Esophagus squamous epithelium (tissue), 5 donors: ENCODE measurements at regions not wholly inside any gene's neighbourhood (a gene's known extent, or its start where the extent isn't known, plus 50 kb on each side); places are given as distances from the start of the nearest gene placed in this dataset.
"Not testable (repeated sequence)": the region's sequence is repeated elsewhere in the genome, so short reads cannot be mapped to it uniquely, and the experiment has no call there.

Source experiments
- DNase-seq: peaks from one replicate; lab custom pipeline; 2025; lab: John Stamatoyannopoulos, UW
- H3K27ac ChIP-seq, 4 donors: fragments of 200-600 bp; sonication (generic); one replicate each; pipeline ENCODE4 v1.5.1; 2016 to 2019; ENCODE audit warnings: mild to moderate bottlenecking in 1 of 4
- H3K27me3 ChIP-seq, 4 donors: fragments of 200-600 bp; sonication (generic); 1 replicate in 3 of 4; 2 replicates in 1 of 4; pipeline versions ENCODE4 v1.5.1 to v1.6.0; 2017 to 2021; ENCODE audit warnings: antibody characterized with exemption in 1 of 4
- H3K36me3 ChIP-seq, 3 donors: fragments of 200-600 bp; sonication (generic); one replicate each; pipeline ENCODE4 v1.5.1; 2016 to 2019
- H3K4me1 ChIP-seq, 3 donors: fragments of 200-600 bp; sonication (generic); one replicate each; pipeline ENCODE4 v1.5.1; 2017 to 2019
- H3K4me3 ChIP-seq, 4 donors: fragments of 200-600 bp; sonication (generic); 1 replicate in 3 of 4; 2 replicates in 1 of 4; pipeline ENCODE4 v1.5.1; 2016 to 2019; ENCODE audit warnings: mild to moderate bottlenecking in 2 of 4, moderate library complexity in 1 of 4
- H3K9me3 ChIP-seq, 3 donors: fragments of 200-600 bp; sonication (generic); one replicate each; pipeline ENCODE4 v1.5.1; 2016 to 2019
- POLR2A ChIP-seq, 4 donors: fragments of 450-650 bp; IDR thresholded peaks; one replicate each; pipeline ENCODE4 v1.6.1; 2017; ENCODE audit warnings: antibody characterized with exemption in 4 of 4, mild to moderate bottlenecking in 4 of 4, moderate library complexity in 3 of 4
- WGBS, 2 donors: methylation state at CpG; one replicate each; pipeline ENCODE4 v1.1.5; 2018; 5-methylcytosine and 5-hydroxymethylcytosine counted together
- intact Hi-C: fragments of 100-400 bp; cut with DNase I; formaldehyde crosslinking; loops from one replicate; pipeline ENCODE4 v1.15.0; 2022
- TF ChIP-seq, protein P1 (sequence below), 6 experiments: fragments of 450-650 bp in 4 of 6; fragments of 200-600 bp in 2 of 6; sonication (generic) in 2 of 6; IDR thresholded peaks; one replicate each; pipeline ENCODE4 v1.5.1; 2016 to 2019; ENCODE audit warnings: antibody characterized with exemption in 6 of 6, mild to moderate bottlenecking in 4 of 6, moderate library complexity in 4 of 6
- donor health status: DM: yes; HTN: yes; CAD: no.

DNA sequence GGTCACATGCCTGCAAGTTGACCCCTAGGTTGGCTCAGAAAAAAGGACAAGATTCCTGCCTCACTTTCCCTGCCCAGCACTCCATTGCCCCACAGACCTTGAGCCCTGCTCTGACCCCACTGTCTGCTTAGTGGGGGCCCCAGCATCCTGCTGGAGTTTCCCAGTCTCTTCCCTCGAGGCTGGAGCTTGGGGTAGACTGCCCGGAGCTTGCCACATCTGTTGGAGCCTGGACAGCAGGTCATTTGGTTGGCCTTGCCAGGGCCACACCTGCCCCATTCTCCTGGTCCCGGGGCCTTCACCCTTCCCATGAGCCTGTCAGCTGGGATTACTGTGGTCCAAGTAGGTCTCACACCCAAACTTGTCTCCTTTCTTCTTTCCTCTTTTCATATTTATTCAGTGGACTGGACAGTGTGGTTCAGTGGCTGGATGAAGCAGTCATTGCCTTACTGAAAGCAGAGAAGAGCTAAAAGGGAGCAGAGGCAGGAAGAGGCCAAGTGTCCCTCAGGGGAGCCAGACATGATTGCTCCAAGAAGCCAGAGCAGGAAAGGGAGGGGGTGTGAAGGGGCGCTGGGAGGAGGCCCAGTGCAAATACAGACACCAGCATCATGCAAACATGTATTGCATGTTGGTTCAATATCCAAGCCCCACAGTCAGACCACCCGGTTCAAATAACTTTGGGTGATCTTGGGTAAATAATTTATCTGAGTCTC is 56.2 kb upstream of the CACUL1 start:
- H3K36me3 ChIP-seq: no peaks in the 10 kb centered on the region
- no peak overlapping the region for H3K27ac ChIP-seq
- peaks cover 0 to 6% (median 0%) of the 10 kb centered on the region in 4 donors for H3K27me3 ChIP-seq
- no peak for TF ChIP-seq POLR2A (IDR thresholded peaks at IDR 0.05)
- TF ChIP-seq, protein P1, sequence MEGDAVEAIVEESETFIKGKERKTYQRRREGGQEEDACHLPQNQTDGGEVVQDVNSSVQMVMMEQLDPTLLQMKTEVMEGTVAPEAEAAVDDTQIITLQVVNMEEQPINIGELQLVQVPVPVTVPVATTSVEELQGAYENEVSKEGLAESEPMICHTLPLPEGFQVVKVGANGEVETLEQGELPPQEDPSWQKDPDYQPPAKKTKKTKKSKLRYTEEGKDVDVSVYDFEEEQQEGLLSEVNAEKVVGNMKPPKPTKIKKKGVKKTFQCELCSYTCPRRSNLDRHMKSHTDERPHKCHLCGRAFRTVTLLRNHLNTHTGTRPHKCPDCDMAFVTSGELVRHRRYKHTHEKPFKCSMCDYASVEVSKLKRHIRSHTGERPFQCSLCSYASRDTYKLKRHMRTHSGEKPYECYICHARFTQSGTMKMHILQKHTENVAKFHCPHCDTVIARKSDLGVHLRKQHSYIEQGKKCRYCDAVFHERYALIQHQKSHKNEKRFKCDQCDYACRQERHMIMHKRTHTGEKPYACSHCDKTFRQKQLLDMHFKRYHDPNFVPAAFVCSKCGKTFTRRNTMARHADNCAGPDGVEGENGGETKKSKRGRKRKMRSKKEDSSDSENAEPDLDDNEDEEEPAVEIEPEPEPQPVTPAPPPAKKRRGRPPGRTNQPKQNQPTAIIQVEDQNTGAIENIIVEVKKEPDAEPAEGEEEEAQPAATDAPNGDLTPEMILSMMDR (IDR thresholded peaks at IDR 0.05): no peak
- WGBS, 2 donors: 59 to 71% methylated on average over 5 of the region's 5 CpGs
- no peak for DNase-seq
- H3K4me1 ChIP-seq: no peaks in the 10 kb centered on the region
- intact Hi-C loops: no loop called here
- H3K9me3 ChIP-seq: no peaks in the 10 kb centered on the region
- H3K4me3 ChIP-seq: no peak overlapping the region

DNA sequence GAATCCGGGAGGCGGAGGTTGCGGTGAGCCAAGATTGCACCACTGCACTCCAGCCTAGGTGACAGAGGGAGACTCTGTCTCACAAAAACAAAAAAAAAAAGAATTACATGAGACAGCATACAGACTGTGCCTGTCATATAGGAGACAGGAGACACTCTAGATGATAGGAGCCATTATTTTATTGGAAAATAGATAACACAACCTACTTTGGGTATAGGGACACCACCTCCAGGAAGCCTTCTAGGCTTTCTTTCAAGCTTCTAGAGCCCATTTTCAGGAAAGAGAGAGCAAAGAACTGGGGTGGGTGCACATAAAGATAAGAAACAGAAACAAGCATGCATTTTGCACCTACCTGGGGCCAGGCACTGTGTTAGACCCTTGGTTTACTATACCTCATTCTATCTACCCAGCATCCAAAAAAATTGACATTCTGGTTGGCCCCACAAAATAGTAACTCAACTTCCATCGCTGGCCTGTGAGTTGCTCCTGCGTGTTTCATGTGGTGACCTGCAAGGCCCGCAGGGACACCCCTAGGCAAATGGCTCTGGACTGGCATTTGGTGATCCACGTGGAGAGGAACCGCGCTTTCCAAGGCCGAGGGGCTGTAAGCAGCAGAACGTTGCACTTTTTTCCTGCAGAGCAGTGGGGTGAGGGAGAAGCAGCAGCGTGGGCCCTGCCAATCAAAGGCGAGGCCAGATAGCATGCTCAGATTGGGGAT is 57.1 kb upstream of the CACUL1 start:
- no peak overlapping the region for H3K4me3 ChIP-seq
- H3K9me3 ChIP-seq: no peaks in the 10 kb centered on the region
- peaks cover 0 to 3% (median 0%) of the 10 kb centered on the region in 3 donors for H3K4me1 ChIP-seq
- H3K27me3 ChIP-seq: peaks cover 0 to 6% (median 0%) of the 10 kb centered on the region in 4 donors
- H3K27ac ChIP-seq: no peak overlapping the region
- DNase-seq: no peak
- WGBS, 2 donors: 81 to 89% methylated on average over 4 to 10 of the region's 13 CpGs
- no peaks in the 10 kb centered on the region for H3K36me3 ChIP-seq
- intact Hi-C loops: no loop called here
- TF ChIP-seq, protein P1 (IDR thresholded peaks at IDR 0.05): no peak
- no peak for TF ChIP-seq POLR2A (IDR thresholded peaks at IDR 0.05)

DNA sequence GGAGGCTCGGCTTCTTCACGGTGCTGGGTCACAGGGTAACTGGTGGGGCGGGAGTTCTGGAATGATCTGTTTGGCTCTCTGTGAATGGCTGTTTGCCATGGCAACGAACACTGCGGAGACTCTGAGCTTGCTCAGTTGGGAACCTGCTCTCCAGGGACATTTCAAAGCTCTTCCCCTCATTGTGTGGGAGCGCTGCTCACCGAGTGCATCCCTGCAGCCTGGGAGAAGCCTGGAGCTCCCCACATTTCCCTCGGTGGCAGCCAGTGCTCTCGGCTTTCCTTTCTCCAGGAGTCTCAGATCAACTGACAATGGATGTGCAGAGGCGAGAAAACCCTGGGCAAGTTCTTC is 57.6 kb upstream of the CACUL1 start:
- Histone ChIP-seq H3K27me3 (peaks cover 0 to 6% (median 0%) of the 10 kb centered on the region in 4 donors), H3K27ac (no peak overlapping the region), H3K4me3 (no peak overlapping the region), H3K36me3 (no peaks in the 10 kb centered on the region), H3K9me3 (no peaks in the 10 kb centered on the region), H3K4me1 (peaks cover 0 to 5% (median 0%) of the 10 kb centered on the region in 3 donors)
- no peak for DNase-seq
- intact Hi-C loops: no loop called here
- no peak for TF ChIP-seq POLR2A (IDR thresholded peaks at IDR 0.05)
- TF ChIP-seq, protein P1 (IDR thresholded peaks at IDR 0.05): no peak
- WGBS, 2 donors: 40 to 89% methylated on average over 1 to 5 of the region's 10 CpGs

DNA sequence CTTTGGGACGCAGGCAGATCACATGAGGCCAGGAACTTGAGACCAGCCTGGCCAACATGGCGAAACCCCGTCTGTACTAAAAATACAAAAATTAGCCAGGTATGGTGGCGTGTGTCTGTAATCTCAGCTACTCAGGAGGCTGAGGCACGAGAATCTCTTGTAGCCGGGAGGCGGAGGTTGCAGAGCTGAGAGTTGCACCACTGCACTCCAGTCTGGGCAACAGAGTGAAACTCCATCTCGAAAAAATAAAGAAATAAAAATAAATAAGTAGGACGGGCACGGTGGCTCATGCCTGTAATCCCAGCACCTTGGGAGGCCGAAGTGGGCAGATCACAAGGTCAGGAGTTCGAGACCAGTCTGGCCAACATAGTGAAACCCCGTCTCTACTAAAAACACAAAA is 58.2 kb upstream of the CACUL1 start:
- not testable (repeated sequence) for DNase-seq

DNA sequence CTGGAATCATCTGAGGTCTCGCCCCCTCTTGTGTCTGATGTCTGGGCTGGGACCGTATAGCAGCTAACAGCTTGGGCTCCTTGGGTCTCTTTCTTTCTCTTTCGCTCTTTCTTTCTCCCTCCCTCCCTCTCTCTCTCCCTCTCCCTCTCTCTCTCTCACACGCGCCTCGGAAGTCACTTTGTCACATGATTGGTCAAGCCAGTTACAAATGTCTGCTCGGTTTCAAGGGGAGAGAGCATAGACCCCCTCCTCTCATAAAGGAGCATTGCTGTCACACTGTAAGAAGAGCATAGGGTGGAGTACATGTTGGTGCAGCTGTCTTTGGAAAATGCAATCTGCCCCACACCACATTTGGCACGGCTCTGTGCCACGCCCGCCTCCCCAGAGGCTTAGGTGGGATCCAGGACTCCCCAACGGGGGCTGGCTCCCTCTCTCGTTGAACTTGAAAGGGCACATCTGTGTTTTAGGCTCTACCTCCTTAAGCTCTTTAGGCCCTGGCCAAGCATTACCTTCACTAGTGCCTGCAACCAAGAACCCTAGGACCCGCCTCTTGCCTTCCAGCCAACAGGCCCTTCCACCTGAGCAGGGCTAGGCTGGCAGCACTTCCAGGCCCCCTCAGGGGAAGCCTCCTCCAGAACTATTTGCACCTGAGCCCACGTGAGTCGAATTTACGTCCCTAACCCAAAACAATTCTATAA is 61.9 kb upstream of the CACUL1 start:
- TF ChIP-seq, protein P1 (IDR thresholded peaks at IDR 0.05): no peak
- no peak for TF ChIP-seq POLR2A (IDR thresholded peaks at IDR 0.05)
- intact Hi-C loops: no loop called here
- no peak overlapping the region for H3K4me3 ChIP-seq
- no peaks in the 10 kb centered on the region for H3K36me3 ChIP-seq
- no peak for DNase-seq
- peaks cover 0 to 6% (median 0%) of the 10 kb centered on the region in 4 donors for H3K27me3 ChIP-seq
- WGBS, 2 donors: 53 to 79% methylated on average over 8 to 16 of the region's 16 CpGs
- H3K9me3 ChIP-seq: no peaks in the 10 kb centered on the region
- H3K4me1 ChIP-seq: peaks cover 0 to 5% (median 0%) of the 10 kb centered on the region in 3 donors
- no peak overlapping the region for H3K27ac ChIP-seq

More for the DNA sequence above, 58.2 kb upstream of the CACUL1 start:
- H3K4me3 ChIP-seq, H3K9me3 ChIP-seq, H3K4me1 ChIP-seq, intact Hi-C loops, H3K36me3 ChIP-seq, H3K27ac ChIP-seq, H3K27me3 ChIP-seq: not testable (repeated sequence)
- WGBS, 2 donors: 77 to 90% methylated on average over 9 to 12 of the region's 13 CpGs
